Omental fat pad (tissue), 3 donors: ENCODE measurements at regions not wholly inside any gene's neighbourhood (a gene's known extent, or its start where the extent isn't known, plus 50 kb on each side); places are given as distances from the start of the nearest gene placed in this dataset.
"Not testable (repeated sequence)": the region's sequence is repeated elsewhere in the genome, so short reads cannot be mapped to it uniquely, and the experiment has no call there.

Experiments
- ATAC-seq: fragments of 150-250 bp; one replicate; pipeline ENCODE4 v1.9.1; 2016; ENCODE audit warnings: mild to moderate bottlenecking, moderate library complexity; ENCODE audit not compliant: low FRiP score
- DNase-seq: peaks from one replicate; pipeline ENCODE4 v3.0.0-alpha.2; 2019; ENCODE audit warnings: low spot score
- CTCF ChIP-seq, 3 donors: fragments of 450-650 bp; IDR thresholded peaks; one replicate each; pipeline ENCODE4 v1.5.1; 2016 to 2017; ENCODE audit warnings: antibody characterized with exemption in 3 of 3, mild to moderate bottlenecking in 3 of 3, moderate library complexity in 2 of 3

- no peak for TF ChIP-seq CTCF (IDR thresholded peaks at IDR 0.05)
- no peak for ATAC-seq
- no peak for DNase-seq
Observed at GRCh38 chr12:19775241-19775640, 335.9 kb downstream of the AEBP2 start.

- DNase-seq, ATAC-seq: not testable (repeated sequence)
Observed at GRCh38 chr12:19775976-19776375, 336.7 kb downstream of the AEBP2 start.

GRCh38 chr12:19778172-19778571 is 338.9 kb downstream of the AEBP2 start:
- no peak for TF ChIP-seq CTCF (IDR thresholded peaks at IDR 0.05)
- DNase-seq (no peak), ATAC-seq (no peak)

- ATAC-seq = no peak
- DNase-seq = no peak
- no peak for TF ChIP-seq CTCF (IDR thresholded peaks at IDR 0.05)
Observed at GRCh38 chr12:19778797-19779196, 339.5 kb downstream of the AEBP2 start.

- no peak for TF ChIP-seq CTCF (IDR thresholded peaks at IDR 0.05)
- DNase-seq (no peak), ATAC-seq (peak; percentile 11)
Observed at GRCh38 chr12:19779395-19780056, 340.2 kb downstream of the AEBP2 start.

GRCh38 chr12:19780460-19780859 is 341.2 kb downstream of the AEBP2 start:
- DNase-seq = no peak
- no peak for TF ChIP-seq CTCF (IDR thresholded peaks at IDR 0.05)
- no peak for ATAC-seq

GRCh38 chr12:19783547-19784444 is 344.5 kb downstream of the AEBP2 start:
- no peak for ATAC-seq

More at GRCh38 chr12:19783547-19784444, 344.5 kb downstream of the AEBP2 start:
- TF ChIP-seq CTCF (IDR thresholded peaks at IDR 0.05) = no peak
- DNase-seq = no peak
